Endothelial cell of hepatic sinusoid (primary cell): ENCODE measurements at regions not wholly inside any gene's neighbourhood (a gene's known extent, or its start where the extent isn't known, plus 50 kb on each side); places are given as distances from the start of the nearest gene placed in this dataset.
"Not testable (repeated sequence)": the region's sequence is repeated elsewhere in the genome, so short reads cannot be mapped to it uniquely, and the experiment has no call there.

Experiments
- in situ Hi-C: cut with HindIII; loops from 2 replicates; pipeline ENCODE4 v1.10.0; 2017; ENCODE audit warnings: low sequenced_read_pairs

- in situ Hi-C loops: no loop called here
Measured at GRCh38 chr12:66774929-66775328, 96.1 kb upstream of the GRIP1 start.

DNA sequence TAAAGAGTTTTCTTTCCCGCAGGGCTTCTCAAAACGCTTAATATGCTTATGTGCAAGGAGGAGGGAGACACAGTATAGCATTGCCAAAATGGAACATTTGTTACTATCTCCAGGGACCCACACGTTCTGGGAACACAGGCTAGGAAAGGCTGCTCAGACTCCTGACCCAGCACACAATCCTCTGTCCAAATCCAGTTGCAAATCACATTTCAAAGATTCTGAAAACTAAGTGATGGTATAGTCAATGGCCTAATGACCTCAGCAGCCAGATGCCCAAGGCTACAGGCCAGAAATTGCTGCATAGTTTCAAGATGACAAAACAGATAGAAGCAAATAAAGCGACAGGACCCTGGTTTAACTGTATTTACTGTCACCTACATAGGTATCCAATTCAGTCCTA, 97.0 kb upstream of the GRIP1 start:
- in situ Hi-C loops: no loop called here

- in situ Hi-C loops: no loop called here
Measured at GRCh38 chr12:66776974-66777373, 98.1 kb upstream of the GRIP1 start.

DNA sequence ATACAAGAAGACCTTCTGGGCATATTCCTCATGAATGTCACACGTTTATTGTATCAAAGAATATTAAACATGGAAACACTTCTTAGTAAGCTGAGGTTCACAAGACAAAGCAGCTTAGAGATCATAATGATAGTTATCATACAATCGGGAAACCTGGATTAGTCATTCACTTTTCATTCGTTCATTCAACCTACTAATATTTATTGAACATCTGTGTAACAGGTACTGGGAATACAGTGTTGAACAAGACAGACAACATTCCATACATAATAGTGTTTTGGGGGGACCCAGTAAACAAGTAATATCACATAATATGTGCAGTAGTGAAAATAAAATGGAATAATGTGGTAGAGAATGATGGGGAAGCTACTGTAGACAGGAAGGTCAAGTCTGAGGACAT, 100.6 kb upstream of the GRIP1 start:
- in situ Hi-C loops: no loop called here

DNA sequence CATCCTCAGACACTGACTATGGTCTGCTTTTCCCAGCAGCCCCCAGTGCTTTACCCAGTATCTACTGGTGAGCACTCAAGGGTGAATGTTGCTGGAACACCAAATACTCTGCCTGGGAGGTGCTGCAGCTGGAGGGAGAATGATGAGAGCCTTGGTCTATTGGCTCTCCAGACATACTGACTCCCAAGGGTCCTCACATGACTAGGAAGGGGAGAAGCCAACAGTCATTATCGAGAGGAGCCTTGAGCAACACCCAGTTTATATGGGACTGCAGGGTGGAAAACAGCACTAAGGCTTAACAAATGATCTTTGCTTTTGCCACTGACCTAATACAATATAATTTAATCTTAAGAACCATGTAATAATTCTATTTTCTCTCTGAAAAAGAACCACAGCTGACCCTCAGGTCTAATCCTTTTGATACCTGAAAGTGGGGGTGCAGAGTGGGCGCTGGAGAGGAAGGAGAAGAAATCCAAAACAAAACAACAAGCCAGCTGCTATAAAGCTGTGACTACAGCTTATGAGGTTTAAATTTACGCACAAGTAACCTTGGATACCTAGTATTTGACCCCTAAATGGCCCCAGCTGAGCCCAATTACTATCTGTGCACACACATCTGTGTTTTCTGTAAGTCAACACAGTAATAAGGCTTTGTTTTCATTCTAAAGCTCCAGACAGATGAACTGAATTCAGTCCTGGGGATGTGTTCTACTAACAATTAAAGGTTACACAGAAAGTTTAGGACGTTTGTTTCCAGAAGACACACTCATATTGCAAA, 107.8 kb upstream of the GRIP1 start:
- in situ Hi-C loops: no loop called here

DNA sequence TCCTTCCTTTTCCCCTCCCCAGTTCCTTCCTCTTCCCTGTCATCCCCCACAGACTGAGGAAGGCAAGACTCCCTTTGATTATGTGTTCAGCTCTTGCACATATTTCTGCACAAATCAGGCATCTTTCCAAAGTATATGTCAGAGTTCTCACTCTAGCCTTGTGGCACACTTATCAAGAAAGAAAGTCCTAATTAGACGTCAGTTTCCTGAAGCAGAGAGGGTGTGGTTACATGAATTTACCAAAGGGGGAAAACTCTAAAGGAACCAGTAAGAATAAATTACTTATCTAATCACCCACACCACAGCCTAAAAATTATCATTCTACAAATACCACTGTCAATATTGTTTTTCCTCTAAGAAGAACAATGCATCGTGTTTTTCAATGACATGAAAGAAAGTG, 120.7 kb upstream of the GRIP1 start:
- in situ Hi-C loops: no loop called here

DNA sequence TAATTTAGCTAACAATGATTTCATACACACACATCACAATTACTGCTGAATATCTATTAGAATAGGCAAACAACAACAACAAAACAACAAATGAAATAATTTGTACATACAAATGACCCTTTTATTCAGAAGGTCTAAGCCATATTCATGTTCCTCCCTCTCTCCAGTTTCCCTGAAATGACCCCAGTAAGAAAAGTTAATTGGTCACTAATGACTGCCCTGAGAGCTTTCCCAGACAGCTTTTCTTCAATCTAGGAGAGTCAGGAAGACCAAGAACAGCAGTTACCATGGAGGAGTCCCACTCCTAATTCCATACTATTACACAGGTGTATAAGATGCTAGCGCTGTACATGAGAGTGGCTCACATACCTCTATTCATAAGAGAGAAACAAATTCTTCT, 121.2 kb upstream of the GRIP1 start:
- in situ Hi-C loops: no loop called here

DNA sequence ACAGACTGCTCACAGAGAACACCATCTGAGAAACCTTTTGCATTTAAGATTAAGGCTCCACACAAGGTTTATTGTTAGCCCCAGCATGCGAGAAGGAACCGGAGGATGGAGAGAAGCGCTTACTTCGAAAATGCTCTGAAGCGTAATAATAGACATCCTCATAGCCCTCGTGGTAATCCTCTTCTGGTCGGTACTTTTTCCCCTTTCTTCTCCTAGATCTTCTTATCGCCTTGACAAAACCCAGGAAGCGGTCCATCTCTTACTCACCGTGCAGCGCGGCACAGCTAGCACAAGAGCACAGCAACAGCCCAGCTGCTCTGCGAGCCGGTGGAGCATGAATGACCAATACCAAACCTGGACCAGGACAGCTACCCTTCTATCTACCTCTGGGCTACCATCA, 125.1 kb upstream of the GRIP1 start:
- in situ Hi-C loops: no loop called here

DNA sequence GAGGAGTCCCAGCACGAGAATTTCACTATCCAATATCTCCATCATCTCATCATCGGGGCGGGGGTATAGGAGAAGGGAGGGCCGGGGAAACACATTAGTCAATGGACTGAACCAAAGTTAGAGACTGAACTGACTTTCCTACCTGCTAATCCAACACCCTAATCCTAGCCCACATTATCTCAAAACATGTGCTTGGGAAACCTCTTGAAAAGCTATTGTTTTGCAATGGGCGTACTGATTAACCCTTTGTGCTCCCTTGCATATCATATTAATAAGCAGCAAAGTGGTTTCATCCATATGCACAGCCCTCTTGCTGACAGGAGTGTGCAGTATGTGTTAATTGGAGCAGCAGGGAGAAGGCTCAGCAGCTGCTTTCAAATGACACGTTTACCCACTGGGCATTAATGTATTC, 125.7 kb upstream of the GRIP1 start:
- in situ Hi-C loops: no loop called here

DNA sequence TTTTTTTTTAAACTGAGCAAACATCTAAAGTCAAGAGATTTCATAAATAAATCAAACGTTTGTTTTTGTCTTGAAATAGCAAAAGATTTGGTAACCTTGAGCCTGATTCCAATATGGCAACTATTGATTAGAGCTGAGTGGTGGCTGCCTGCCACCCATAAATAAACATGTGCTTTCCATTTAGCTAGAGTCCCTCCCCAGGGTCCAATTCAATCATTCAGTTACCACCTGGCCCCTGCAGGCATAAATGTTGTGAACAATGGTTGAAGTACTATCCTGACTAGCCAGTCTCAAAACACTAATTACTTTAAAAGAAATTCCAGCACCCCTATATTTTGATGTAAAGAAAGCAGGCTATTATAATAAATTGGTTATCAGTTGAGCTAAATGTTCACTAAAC, 129.7 kb upstream of the GRIP1 start:
- in situ Hi-C loops: no loop called here

DNA sequence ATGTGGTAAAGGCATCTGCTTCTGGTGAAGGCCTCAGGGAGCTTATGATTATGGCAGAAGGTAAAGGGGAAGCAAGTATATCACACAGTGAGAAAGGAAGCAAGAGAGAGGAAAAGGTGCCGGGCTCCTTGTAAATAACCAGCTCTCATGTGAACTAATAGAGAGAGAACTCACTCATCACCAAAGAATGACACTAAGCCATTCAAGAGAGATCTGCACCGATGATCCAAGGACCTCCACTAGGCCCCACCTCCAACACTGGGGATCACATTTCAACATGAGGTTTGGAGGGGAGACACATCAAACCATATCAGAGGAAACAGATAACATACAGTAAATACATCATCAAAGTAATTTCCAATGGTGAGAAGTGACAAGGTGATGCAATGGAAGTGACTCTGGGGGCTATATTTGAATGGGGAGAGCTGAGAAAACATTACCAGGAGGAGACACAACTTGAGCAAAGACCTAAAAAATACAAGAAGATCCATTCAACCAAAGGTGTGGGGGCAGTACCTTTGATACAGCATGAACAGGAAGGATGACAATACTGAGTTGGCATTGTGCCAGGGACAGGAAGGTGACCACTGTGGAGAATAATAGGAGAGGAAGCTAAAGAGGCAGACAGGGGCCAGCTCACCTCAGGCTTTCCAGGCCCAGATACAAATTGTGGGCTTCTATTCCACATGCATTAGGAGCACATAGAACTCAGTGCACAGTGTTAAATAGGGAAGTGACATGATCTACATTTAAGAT, 134.4 kb upstream of the GRIP1 start:
- in situ Hi-C loops: no loop called here

- in situ Hi-C loops: no loop called here
Measured at GRCh38 chr12:66819587-66819986, 140.7 kb upstream of the GRIP1 start.

- in situ Hi-C loops: no loop called here
Measured at GRCh38 chr12:66822961-66823360, 144.1 kb upstream of the GRIP1 start.

DNA sequence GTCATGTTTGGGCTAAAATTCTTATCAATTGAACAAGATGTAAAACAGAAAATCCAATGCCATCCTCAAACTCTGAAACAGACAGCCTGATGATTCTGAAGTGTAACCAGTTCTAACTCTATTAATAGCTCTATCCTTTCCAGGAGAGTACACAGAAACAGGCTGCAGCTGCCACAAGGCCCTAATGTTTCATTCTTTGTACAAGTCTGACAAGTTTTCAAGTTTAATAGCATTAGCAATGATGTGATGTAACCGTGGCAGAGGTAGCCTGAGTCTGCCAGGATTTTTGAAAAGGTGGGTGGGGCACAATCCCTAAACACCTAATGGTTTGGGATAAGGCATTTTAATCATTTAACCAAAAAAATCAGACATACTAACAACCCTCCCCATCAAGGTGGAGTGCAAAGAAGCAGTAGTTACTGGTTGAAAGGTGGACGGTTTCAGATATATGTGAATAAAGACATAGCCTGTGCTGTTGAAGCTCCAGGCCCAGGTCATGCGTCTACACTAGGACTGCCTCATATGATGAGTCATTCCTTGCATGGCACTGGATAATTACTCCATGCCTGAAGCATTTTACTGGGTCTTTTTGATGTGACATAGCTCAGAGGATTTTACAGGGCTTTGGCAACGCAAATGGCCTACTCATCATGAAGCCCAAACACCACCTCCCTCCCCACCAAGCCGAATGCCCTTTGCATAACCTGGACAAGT, 145.1 kb upstream of the GRIP1 start:
- in situ Hi-C loops: no loop called here

DNA sequence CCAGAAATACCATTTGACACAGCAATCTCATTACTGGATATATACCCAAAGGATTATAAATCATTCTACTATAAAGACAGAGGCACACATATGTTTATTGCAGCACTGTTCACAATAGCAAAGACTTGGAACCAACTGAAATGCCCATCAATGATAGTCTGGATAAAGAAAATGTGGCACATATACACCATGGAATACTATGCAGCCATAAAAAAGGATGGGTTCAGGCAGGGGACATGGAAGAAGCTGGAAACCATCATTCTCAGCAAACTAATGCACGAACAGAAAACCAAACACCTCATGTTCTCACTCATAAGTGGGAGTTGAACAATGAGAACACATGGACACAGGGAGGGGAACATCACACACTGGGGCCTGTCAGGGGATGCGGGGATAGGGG, 147.0 kb upstream of the GRIP1 start:
- in situ Hi-C loops: not testable (repeated sequence)

DNA sequence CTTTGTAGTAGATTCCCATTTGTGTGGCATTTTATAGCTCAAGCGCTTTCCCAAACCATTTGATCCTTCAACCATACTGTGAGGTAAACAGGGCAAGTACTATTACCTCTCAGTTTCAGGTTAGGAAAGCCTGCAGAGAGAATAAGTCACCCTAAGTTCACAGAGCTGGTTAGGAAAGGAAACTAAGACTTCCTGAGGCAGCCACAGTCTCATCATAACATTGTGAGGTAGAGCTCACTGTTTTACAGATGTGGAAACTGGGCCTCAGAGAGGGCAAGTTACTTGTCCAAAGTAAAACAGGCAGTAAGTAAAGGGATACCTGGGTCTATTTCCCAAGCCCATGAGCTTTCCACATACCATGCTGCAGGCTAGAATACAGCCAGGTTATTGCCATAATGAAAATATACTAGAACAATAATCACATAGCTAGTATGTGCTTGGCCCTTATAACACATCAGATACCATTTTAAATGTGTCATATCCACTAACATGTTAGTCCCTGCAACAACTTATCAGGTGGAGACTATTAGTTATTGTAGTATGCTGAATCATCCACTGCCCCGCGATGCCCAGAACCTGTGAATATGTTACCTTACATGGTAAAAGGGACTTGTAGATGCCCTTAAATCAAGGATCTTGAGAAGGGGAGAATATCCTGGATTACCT, 150.9 kb upstream of the GRIP1 start:
- in situ Hi-C loops: no loop called here

GRCh38 chr12:66831495-66831894, 152.6 kb upstream of the GRIP1 start:
- in situ Hi-C loops: no loop called here

GRCh38 chr12:66832997-66833396, 154.1 kb upstream of the GRIP1 start:
- in situ Hi-C loops: no loop called here

GRCh38 chr12:66836623-66837310, 157.9 kb upstream of the GRIP1 start:
- in situ Hi-C loops: no loop called here

DNA sequence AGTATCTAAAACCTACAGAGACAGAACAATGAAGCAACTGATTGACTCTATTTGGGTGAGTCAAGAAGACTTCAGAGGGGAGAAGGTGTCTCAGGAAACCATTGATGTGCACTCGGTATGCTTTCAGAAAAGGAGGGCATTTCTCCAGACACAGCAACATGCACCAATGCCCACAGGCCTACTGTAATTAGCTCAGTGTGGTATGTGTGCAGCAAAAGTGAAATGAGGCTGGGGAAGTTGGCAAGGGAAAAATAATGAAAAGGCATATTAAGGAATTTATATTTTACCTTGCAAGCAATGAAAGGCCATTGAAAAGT, 158.4 kb upstream of the GRIP1 start:
- in situ Hi-C loops: no loop called here

GRCh38 chr12:66838366-66838765, 159.5 kb upstream of the GRIP1 start:
- in situ Hi-C loops: no loop called here
